Endothelial cell of umbilical vein (primary cell): ENCODE measurements at regions not wholly inside any gene's neighbourhood (a gene's known extent, or its start where the extent isn't known, plus 50 kb on each side); places are given as distances from the start of the nearest gene placed in this dataset.

ENCODE experiments used
- BruUV-seq: library from RNA; stranded (reverse); fragments of 400-500 nt; replicated peaks from 2 replicates; lab custom pipeline; 2021; lab: Mats Ljungman, UMichigan
- CTCF ChIA-PET: fragments of 300-600, 350-600 bp; sonication (Branson Sonifier 250); formaldehyde crosslinking; loops from one replicate; lab custom pipeline; 2021; ENCODE audit warnings: antibody characterized with exemption, inconsistent platforms; lab: Charles Lee
- POLR2A ChIA-PET: fragments of 300-600, 350-600 bp; sonication (Branson Sonifier 250); formaldehyde crosslinking; loops from one replicate; lab custom pipeline; 2021; ENCODE audit warnings: antibody characterized with exemption, inconsistent platforms; lab: Charles Lee
- DNase-seq: peaks from one replicate; pipeline ENCODE4 v3.0.0-alpha.2; 2011; ENCODE audit warnings: low read depth, low spot score
- FAIRE-seq: peaks from 2 replicates; lab custom pipeline; 2011; peaks lifted over from hg19 to GRCh38; lab: Jason Lieb, UNC
- H2AFZ ChIP-seq: 2 replicates; pipeline ENCODE4 v1.6.0; 2012; ENCODE audit warnings: low read depth, low read length, control low read depth, inconsistent platforms
- H3K27ac ChIP-seq: 2 replicates; pipeline ENCODE4 v1.5.1; 2011; ENCODE audit warnings: low read depth, mild to moderate bottlenecking, control low read depth, low read length, moderate library complexity; ENCODE audit not compliant: insufficient read depth
- H3K27me3 ChIP-seq, 2 experiments: 2 replicates each; pipeline versions ENCODE4 v1.6.0 to v1.6.1; 2011; ENCODE audit warnings: low read length in 2 of 2, mixed read lengths in 1 of 2; ENCODE audit not compliant: control insufficient read depth in 2 of 2, insufficient read depth in 2 of 2
- H3K36me3 ChIP-seq, 2 experiments: 2 replicates in 1 of 2; 3 replicates in 1 of 2; pipeline ENCODE4 v1.5.1; 2011; ENCODE audit warnings: low read length in 2 of 2, mild to moderate bottlenecking in 1 of 2, moderate library complexity in 1 of 2; ENCODE audit not compliant: control insufficient read depth in 2 of 2, insufficient read depth in 2 of 2; ENCODE audit errors: extremely low read depth in 1 of 2
- H3K4me1 ChIP-seq: 3 replicates; pipeline ENCODE4 v1.5.1; 2011; ENCODE audit warnings: mild to moderate bottlenecking, low read length; ENCODE audit not compliant: control insufficient read depth, insufficient read depth; ENCODE audit errors: extremely low read depth
- H3K4me2 ChIP-seq: 2 replicates; pipeline ENCODE4 v1.6.1; 2011; ENCODE audit warnings: low read length, control low read depth, mixed read lengths; ENCODE audit not compliant: insufficient read depth
- H3K4me3 ChIP-seq, 3 experiments: fragments of 200-600 bp in 1 of 3; sonication (generic), shearing (Covaris generic) in 1 of 3; replicated peaks in 1 of 3; 2 replicates each; pipeline ENCODE4 v1.5.1; 2011 to 2016; ENCODE audit warnings: control low read depth in 3 of 3, low read length in 3 of 3, mild to moderate bottlenecking in 2 of 3, inconsistent platforms in 1 of 3, low read depth in 1 of 3, moderate library complexity in 1 of 3; ENCODE audit not compliant: insufficient read depth in 1 of 3
- H3K79me2 ChIP-seq: 2 replicates; pipeline ENCODE4 v1.6.0; 2012; ENCODE audit warnings: low read length, inconsistent platforms; ENCODE audit not compliant: control insufficient read depth, insufficient read depth
- H3K9ac ChIP-seq: replicated peaks from 2 replicates; pipeline ENCODE3; 2011; ENCODE audit warnings: low read length, control low read depth; ENCODE audit not compliant: insufficient read depth; ENCODE audit errors: extremely low read depth
- H3K9me1 ChIP-seq: replicated peaks from 3 replicates; pipeline ENCODE4 v1.6.0; 2011; ENCODE audit warnings: mild to moderate bottlenecking, low read length; ENCODE audit not compliant: control insufficient read depth, insufficient read depth; ENCODE audit errors: extremely low read depth
- H3K9me3 ChIP-seq: replicated peaks from 2 replicates; pipeline ENCODE4 v1.5.1; 2012; ENCODE audit warnings: low read length, inconsistent platforms; ENCODE audit not compliant: control insufficient read depth, insufficient read depth
- H4K20me1 ChIP-seq: replicated peaks from 2 replicates; pipeline ENCODE3; 2011; ENCODE audit warnings: mild to moderate bottlenecking, low read length; ENCODE audit not compliant: control insufficient read depth, insufficient read depth; ENCODE audit errors: extremely low read depth
- EZH2 ChIP-seq: IDR thresholded peaks from 2 replicates; pipeline ENCODE4 v1.6.1; 2012; ENCODE audit warnings: borderline replicate concordance, low read depth, mild to moderate bottlenecking, moderate library complexity, low read length, inconsistent platforms; ENCODE audit not compliant: severe bottlenecking
- FOS ChIP-seq: IDR thresholded peaks from 2 replicates; pipeline ENCODE4 v1.6.1; 2011; ENCODE audit warnings: mild to moderate bottlenecking, low read length, moderate library complexity, borderline replicate concordance; ENCODE audit not compliant: insufficient read depth
- GATA2 ChIP-seq: IDR thresholded peaks from 2 replicates; pipeline ENCODE4 v1.7.0; 2011; ENCODE audit warnings: low read depth, mild to moderate bottlenecking, moderate library complexity, mixed read lengths, low read length; ENCODE audit not compliant: insufficient read length, insufficient read depth
- JUN ChIP-seq: IDR thresholded peaks from 2 replicates; pipeline ENCODE4 v1.6.1; 2011; ENCODE audit warnings: borderline replicate concordance, low read depth; ENCODE audit not compliant: insufficient read length, insufficient read depth
- MYC ChIP-seq: IDR thresholded peaks from one replicate; pipeline ENCODE4 v1.6.1; 2011; ENCODE audit warnings: mild to moderate bottlenecking, low read depth, low read length
- POLR2A ChIP-seq: IDR thresholded peaks from 2 replicates; pipeline ENCODE4 v1.6.1; 2012; ENCODE audit warnings: low read depth, mild to moderate bottlenecking, control low read depth, low read length
- POLR2AphosphoS5 ChIP-seq: IDR thresholded peaks from 2 replicates; pipeline ENCODE4 v1.6.1; 2012; ENCODE audit warnings: low read depth, mild to moderate bottlenecking, control low read depth, low read length, moderate library complexity; ENCODE audit not compliant: insufficient read depth
- dilution Hi-C: fragments of 300-500 bp; cut with MboI; formaldehyde crosslinking; loops from one replicate; pipeline ENCODE4 v1.15.0; 2019; ENCODE audit warnings: low sequenced_read_pairs; ENCODE audit not compliant: extremely low pct_ligation_motif_present
- intact Hi-C: fragments of 100-400 bp; cut with micrococcal nuclease; formaldehyde crosslinking; loops from one replicate; pipeline ENCODE4 v1.10.0; 2022
- TF ChIP-seq, protein P1 (sequence below), 2 donors: IDR thresholded peaks; 1 replicate in 1 of 2; 2 replicates in 1 of 2; pipeline ENCODE4 v1.5.1; 2011; ENCODE audit warnings: low read length in 2 of 2, mild to moderate bottlenecking in 2 of 2, moderate library complexity in 2 of 2, control low read depth in 1 of 2, inconsistent platforms in 1 of 2, low read depth in 1 of 2; ENCODE audit not compliant: insufficient read depth in 1 of 2; ENCODE audit errors: extremely low read depth in 1 of 2
- TF ChIP-seq, protein P2 (sequence below): IDR thresholded peaks from 2 replicates; pipeline ENCODE4 v1.6.1; 2011; ENCODE audit not compliant: insufficient read depth, insufficient read length

DNA sequence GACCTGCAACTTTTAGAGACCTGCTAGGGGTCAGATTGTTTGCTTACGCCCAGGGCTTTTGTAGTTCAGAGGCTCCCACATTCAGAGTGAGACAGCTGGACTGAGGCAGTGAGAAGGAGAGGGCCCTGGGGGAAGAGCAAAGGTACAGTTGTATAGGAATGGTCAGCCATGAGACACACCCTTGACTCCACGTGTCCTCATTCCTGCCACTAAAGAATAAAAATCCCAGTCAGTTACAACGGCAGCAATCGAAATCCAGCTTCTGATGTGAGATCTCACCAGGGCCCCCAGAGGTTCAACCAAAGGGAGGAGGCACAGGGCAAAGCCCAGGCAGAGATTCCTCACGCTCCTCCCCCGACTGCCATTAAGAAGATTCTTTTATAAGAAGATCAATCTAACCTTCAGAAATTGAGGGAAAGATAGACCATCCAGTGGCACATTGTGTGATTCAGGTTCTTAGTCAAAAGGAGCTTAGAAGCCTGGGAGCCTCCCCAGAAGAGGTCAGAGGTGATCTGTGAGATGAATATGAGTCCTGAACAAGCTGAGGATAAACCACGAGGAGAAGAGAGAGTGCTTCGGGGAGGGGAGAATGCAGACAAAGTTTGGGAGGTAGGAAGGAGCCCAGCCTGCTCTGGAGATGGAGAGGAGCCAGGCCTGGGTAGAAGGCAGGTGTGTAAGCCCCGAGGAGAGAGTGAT is 317.0 kb downstream of the CYP26B1 start:
- Histone ChIP-seq H4K20me1 (no peaks in the 10 kb centered on the region), H3K27ac (no peak overlapping the region), H3K9ac (no peak overlapping the region), H3K4me2 (no peak overlapping the region), H3K79me2 (no peaks in the 10 kb centered on the region), H3K9me1 (no peaks in the 10 kb centered on the region), H3K27me3 (peaks cover 3 to 14% of the 10 kb centered on the region in 2 experiments), H3K4me3 (no peak overlapping the region), H3K9me3 (no peaks in the 10 kb centered on the region), H3K4me1 (no peaks in the 10 kb centered on the region), H3K36me3 (no peaks in the 10 kb centered on the region), H2AFZ (no peak overlapping the region)
- ChIA-PET CTCF (no interaction called here), POLR2A (no interaction called here)
- FAIRE-seq (no peak), DNase-seq (no peak)
- intact Hi-C loops: no loop called here
- dilution Hi-C loops: no loop called here
- BruUV-seq: no TSS peak
- TF ChIP-seq, protein P1, sequence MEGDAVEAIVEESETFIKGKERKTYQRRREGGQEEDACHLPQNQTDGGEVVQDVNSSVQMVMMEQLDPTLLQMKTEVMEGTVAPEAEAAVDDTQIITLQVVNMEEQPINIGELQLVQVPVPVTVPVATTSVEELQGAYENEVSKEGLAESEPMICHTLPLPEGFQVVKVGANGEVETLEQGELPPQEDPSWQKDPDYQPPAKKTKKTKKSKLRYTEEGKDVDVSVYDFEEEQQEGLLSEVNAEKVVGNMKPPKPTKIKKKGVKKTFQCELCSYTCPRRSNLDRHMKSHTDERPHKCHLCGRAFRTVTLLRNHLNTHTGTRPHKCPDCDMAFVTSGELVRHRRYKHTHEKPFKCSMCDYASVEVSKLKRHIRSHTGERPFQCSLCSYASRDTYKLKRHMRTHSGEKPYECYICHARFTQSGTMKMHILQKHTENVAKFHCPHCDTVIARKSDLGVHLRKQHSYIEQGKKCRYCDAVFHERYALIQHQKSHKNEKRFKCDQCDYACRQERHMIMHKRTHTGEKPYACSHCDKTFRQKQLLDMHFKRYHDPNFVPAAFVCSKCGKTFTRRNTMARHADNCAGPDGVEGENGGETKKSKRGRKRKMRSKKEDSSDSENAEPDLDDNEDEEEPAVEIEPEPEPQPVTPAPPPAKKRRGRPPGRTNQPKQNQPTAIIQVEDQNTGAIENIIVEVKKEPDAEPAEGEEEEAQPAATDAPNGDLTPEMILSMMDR (IDR thresholded peaks at IDR 0.05; ENCODE audit: extremely low read depth in 1 of 2, insufficient read depth in 1 of 2, low read depth in 1 of 2, low read length in 2 of 2): no peak
- TF ChIP-seq GATA2: no peak
- TF ChIP-seq, protein P2, sequence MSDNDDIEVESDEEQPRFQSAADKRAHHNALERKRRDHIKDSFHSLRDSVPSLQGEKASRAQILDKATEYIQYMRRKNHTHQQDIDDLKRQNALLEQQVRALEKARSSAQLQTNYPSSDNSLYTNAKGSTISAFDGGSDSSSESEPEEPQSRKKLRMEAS: no peak
- no peak for TF ChIP-seq EZH2
- no peak for TF ChIP-seq FOS
- TF ChIP-seq POLR2A: no peak
- TF ChIP-seq MYC: no peak
- TF ChIP-seq POLR2AphosphoS5: no peak
- TF ChIP-seq JUN: no peak
